Pulmonary artery endothelial cell (primary cell): ENCODE measurements at regions not wholly inside any gene's neighbourhood (a gene's known extent, or its start where the extent isn't known, plus 50 kb on each side); places are given as distances from the start of the nearest gene placed in this dataset.

ENCODE experiments used
- DNase-seq: peaks from one replicate; pipeline ENCODE4 v3.0.0-alpha.2; 2011; ENCODE audit warnings: low read depth, low spot score

- no peak for DNase-seq
These were observed 341.8 kb downstream of the SEC14L1 start for GRCh38 chr17:77482375-77483127.

- DNase-seq: no peak
These were observed 342.4 kb downstream of the SEC14L1 start for GRCh38 chr17:77483128-77483598.

- no peak for DNase-seq
These were observed 343.3 kb downstream of the SEC14L1 start for GRCh38 chr17:77484111-77484510.

- no peak for DNase-seq
These were observed 344.5 kb downstream of the SEC14L1 start for GRCh38 chr17:77485089-77485833.

- no peak for DNase-seq
These were observed 346.5 kb downstream of the SEC14L1 start for GRCh38 chr17:77487211-77487629.

- DNase-seq: no peak
These were observed 347.1 kb downstream of the SEC14L1 start for GRCh38 chr17:77487677-77488530.

GRCh38 chr17:77488531-77489238, 347.9 kb downstream of the SEC14L1 start:
- no peak for DNase-seq

- DNase-seq: no peak
These were observed 348.6 kb downstream of the SEC14L1 start for GRCh38 chr17:77489239-77489892.

- no peak for DNase-seq
These were observed 349.1 kb downstream of the SEC14L1 start for GRCh38 chr17:77489893-77490255.

GRCh38 chr17:77490361-77491183, 349.8 kb downstream of the SEC14L1 start:
- DNase-seq: no peak

- no peak for DNase-seq
These were observed 351.2 kb downstream of the SEC14L1 start for GRCh38 chr17:77491921-77492445.

- DNase-seq: no peak
These were observed 351.9 kb downstream of the SEC14L1 start for GRCh38 chr17:77492446-77493237.

GRCh38 chr17:77493238-77493820, 352.6 kb downstream of the SEC14L1 start:
- DNase-seq: no peak

GRCh38 chr17:77493901-77494663, 353.3 kb downstream of the SEC14L1 start:
- no peak for DNase-seq

- DNase-seq: no peak
These were observed 354.1 kb downstream of the SEC14L1 start for GRCh38 chr17:77494664-77495435.

GRCh38 chr17:77495575-77495974, 354.8 kb downstream of the SEC14L1 start:
- DNase-seq: no peak

- no peak for DNase-seq
These were observed 355.6 kb downstream of the SEC14L1 start for GRCh38 chr17:77496401-77496801.
